Keratinocyte (primary cell): ENCODE measurements at regions not wholly inside any gene's neighbourhood (a gene's known extent, or its start where the extent isn't known, plus 50 kb on each side); places are given as distances from the start of the nearest gene placed in this dataset.

Experiments used
- DNase-seq: peaks from one replicate; pipeline ENCODE4 v3.0.0-alpha.2; 2011; ENCODE audit warnings: low read depth, missing footprints, low spot score
- FAIRE-seq: peaks from 2 replicates; lab custom pipeline; 2011; peaks lifted over from hg19 to GRCh38; lab: Jason Lieb, UNC
- H2AFZ ChIP-seq: 2 replicates; pipeline ENCODE4 v1.6.0; 2012; ENCODE audit warnings: low read length, control low read depth, inconsistent platforms; ENCODE audit not compliant: control insufficient read depth
- H3K27ac ChIP-seq: 2 replicates; pipeline ENCODE4 v1.5.1; 2011; ENCODE audit warnings: low read length; ENCODE audit not compliant: control insufficient read depth, insufficient read depth
- H3K27me3 ChIP-seq: 3 replicates; pipeline ENCODE4 v1.6.0; 2011; ENCODE audit warnings: low read length; ENCODE audit not compliant: control insufficient read depth, insufficient read depth; ENCODE audit errors: extremely low read depth
- H3K36me3 ChIP-seq, 2 experiments: 2 replicates in 1 of 2; 3 replicates in 1 of 2; pipeline ENCODE4 v1.5.1; 2011; ENCODE audit warnings: low read length in 2 of 2, mild to moderate bottlenecking in 1 of 2; ENCODE audit not compliant: control insufficient read depth in 2 of 2, insufficient read depth in 2 of 2; ENCODE audit errors: extremely low read depth in 1 of 2
- H3K4me1 ChIP-seq: 3 replicates; pipeline ENCODE4 v1.5.1; 2011; ENCODE audit warnings: low read length; ENCODE audit not compliant: control insufficient read depth, insufficient read depth; ENCODE audit errors: extremely low read depth
- H3K4me2 ChIP-seq: 3 replicates; pipeline ENCODE4 v1.6.0; 2011; ENCODE audit warnings: low read depth, low read length; ENCODE audit not compliant: control insufficient read depth, insufficient read depth; ENCODE audit errors: extremely low read depth
- H3K4me3 ChIP-seq, 3 experiments: fragments of 200-600 bp in 1 of 3; sonication (generic) in 1 of 3; 2 replicates in 2 of 3; 3 replicates in 1 of 3; pipeline ENCODE4 v1.5.1; 2011 to 2016; ENCODE audit warnings: low read length in 3 of 3, mild to moderate bottlenecking in 3 of 3, control low read depth in 2 of 3, inconsistent platforms in 1 of 3, low read depth in 1 of 3, mixed read lengths in 1 of 3, mixed run types in 1 of 3, moderate library complexity in 1 of 3; ENCODE audit not compliant: control insufficient read depth in 2 of 3, insufficient read depth in 2 of 3; ENCODE audit errors: extremely low read depth in 1 of 3
- H3K79me2 ChIP-seq: 2 replicates; pipeline ENCODE4 v1.6.0; 2012; ENCODE audit warnings: low read length; ENCODE audit not compliant: control insufficient read depth, insufficient read depth
- H3K9ac ChIP-seq: 3 replicates; pipeline ENCODE4 v1.6.0; 2011; ENCODE audit warnings: low read length; ENCODE audit not compliant: control insufficient read depth, insufficient read depth; ENCODE audit errors: extremely low read depth
- H3K9me1 ChIP-seq: 3 replicates; pipeline ENCODE4 v1.6.0; 2011; ENCODE audit warnings: low read length; ENCODE audit not compliant: control insufficient read depth, insufficient read depth; ENCODE audit errors: extremely low read depth
- H3K9me3 ChIP-seq: 2 replicates; pipeline ENCODE4 v1.5.1; 2012; ENCODE audit warnings: low read depth, low read length; ENCODE audit not compliant: control insufficient read depth
- H4K20me1 ChIP-seq: 3 replicates; pipeline ENCODE4 v1.6.0; 2011; ENCODE audit warnings: low read length; ENCODE audit not compliant: control insufficient read depth, insufficient read depth; ENCODE audit errors: extremely low read depth
- CTCF ChIP-seq, 3 experiments: IDR thresholded peaks in 1 of 3; conservative IDR thresholded peaks in 1 of 3; optimal IDR thresholded peaks in 1 of 3; 2 replicates in 2 of 3; 3 replicates in 1 of 3; pipeline versions ENCODE3 to v1.5.1; 2011; ENCODE audit warnings: low read length in 3 of 3, mild to moderate bottlenecking in 3 of 3, moderate library complexity in 2 of 3, control low read depth in 1 of 3, inconsistent platforms in 1 of 3; ENCODE audit not compliant: insufficient read depth in 2 of 3; ENCODE audit errors: extremely low read depth in 1 of 3
- EZH2 ChIP-seq: IDR thresholded peaks from one replicate; pipeline ENCODE4 v1.6.1; 2012; ENCODE audit warnings: inconsistent platforms, mild to moderate bottlenecking, low read length, moderate library complexity
- dilution Hi-C: fragments of 300-500 bp; cut with MboI; formaldehyde crosslinking; loops from one replicate; pipeline ENCODE4 v1.7.0; 2020; ENCODE audit warnings: low sequenced_read_pairs; ENCODE audit not compliant: extremely low pct_ligation_motif_present

GRCh38 chr3:187821616-187822317 is 76.5 kb upstream of the BCL6 start:
- H3K79me2 ChIP-seq, result no peaks in the 10 kb centered on the region
- DNase-seq (no peak), FAIRE-seq (no peak)
- H3K27ac ChIP-seq, result no peak overlapping the region
- no peak overlapping the region for H2AFZ ChIP-seq
- H4K20me1 ChIP-seq, result no peaks in the 10 kb centered on the region
- no peak overlapping the region for H3K4me2 ChIP-seq
- H3K27me3 ChIP-seq, result no peaks in the 10 kb centered on the region
- no peak overlapping the region for H3K9ac ChIP-seq
- H3K9me3 ChIP-seq, result no peaks in the 10 kb centered on the region
- no peak overlapping the region for H3K4me3 ChIP-seq
- dilution Hi-C loops, result no loop called here
- no peak for TF ChIP-seq CTCF (optimal IDR thresholded peaks at IDR 0.05 in 1 of 3, IDR thresholded peaks at IDR 0.05 in 1 of 3, conservative IDR thresholded peaks at IDR 0.05 in 1 of 3; ENCODE audit: extremely low read depth in 1 of 3, insufficient read depth in 2 of 3, low read length in 3 of 3)
- TF ChIP-seq EZH2, result no peak
- H3K36me3 ChIP-seq, result no peaks in the 10 kb centered on the region
- no peaks in the 10 kb centered on the region for H3K4me1 ChIP-seq
- no peaks in the 10 kb centered on the region for H3K9me1 ChIP-seq

- Histone ChIP-seq H3K9ac (no peak overlapping the region), H3K4me3 (no peak overlapping the region), H3K4me2 (no peak overlapping the region), H3K27ac (no peak overlapping the region), H2AFZ (no peak overlapping the region), H3K9me3 (no peaks in the 10 kb centered on the region), H3K27me3 (no peaks in the 10 kb centered on the region), H3K9me1 (no peaks in the 10 kb centered on the region), H3K4me1 (no peaks in the 10 kb centered on the region), H4K20me1 (no peaks in the 10 kb centered on the region), H3K79me2 (no peaks in the 10 kb centered on the region), H3K36me3 (no peaks in the 10 kb centered on the region)
- TF ChIP-seq EZH2 (no peak), CTCF (optimal IDR thresholded peaks at IDR 0.05 in 1 of 3, IDR thresholded peaks at IDR 0.05 in 1 of 3, conservative IDR thresholded peaks at IDR 0.05 in 1 of 3; ENCODE audit: extremely low read depth in 1 of 3, insufficient read depth in 2 of 3, low read length in 3 of 3) (no peak)
- DNase-seq, result no peak
- no peak for FAIRE-seq
- dilution Hi-C loops, result no loop called here
Measured at GRCh38 chr3:187822402-187822801, 77.1 kb upstream of the BCL6 start.
